HCT116 (cell line): ENCODE measurements at regions not wholly inside any gene's neighbourhood (a gene's known extent, or its start where the extent isn't known, plus 50 kb on each side); places are given as distances from the start of the nearest gene placed in this dataset.

ENCODE experiments used
- ATAC-seq: fragments of 200-7000 bp; cut with Tn5 transposase; 2 replicates; pipeline ENCODE4 v1.9.1; 2020; ENCODE audit warnings: mild to moderate bottlenecking, moderate library complexity
- BruUV-seq: library from RNA; stranded (reverse); fragments of 400-500 nt; replicated peaks from 2 replicates; lab custom pipeline; 2021; lab: Mats Ljungman, UMichigan
- CTCF ChIA-PET: fragments of 300-600 bp; sonication (Branson Sonifier 250); formaldehyde crosslinking; loops from one replicate; lab custom pipeline; 2021; ENCODE audit warnings: antibody characterized with exemption; lab: Charles Lee
- POLR2A ChIA-PET: fragments of 300-600, 350-600 bp; sonication (Branson Sonifier 250); formaldehyde crosslinking; loops from one replicate; lab custom pipeline; 2021; ENCODE audit warnings: antibody characterized with exemption; lab: Charles Lee
- RAD21 ChIA-PET, 2 experiments: fragments of 300-600 bp; sonication (Branson Sonifier 250); formaldehyde crosslinking; loops; one replicate each; lab custom pipeline; 2023; ENCODE audit warnings: low total read pairs in 2 of 2; ENCODE audit not compliant: uncharacterized antibody in 2 of 2, unreplicated experiment in 2 of 2, low non-redundant PET in 1 of 2; lab: Charles Lee
- DNase-seq: peaks from one replicate; pipeline ENCODE4 v3.0.0-alpha.2; 2010; ENCODE audit warnings: low read depth, low spot score
- H2AFZ ChIP-seq: fragments of 200-600 bp; shearing (Covaris generic), sonication (generic); 2 replicates; pipeline ENCODE4 v1.6.1; 2017; ENCODE audit warnings: low read depth, mixed run types, mixed read lengths, antibody characterized with exemption, low read length; ENCODE audit not compliant: poor library complexity, severe bottlenecking
- H3K27ac ChIP-seq: 2 replicates; pipeline ENCODE4 v1.5.1; 2012; ENCODE audit warnings: low read depth, low read length
- H3K27me3 ChIP-seq: fragments of 200-600 bp; sonication (generic); 2 replicates; pipeline ENCODE4 v1.6.1; 2016; ENCODE audit warnings: mixed run types, low read length, mixed read lengths; ENCODE audit not compliant: insufficient read depth
- H3K36me3 ChIP-seq, 2 experiments: fragments of 200-500 bp in 1 of 2; fragments of 200-600 bp in 1 of 2; sonication (Bioruptor generic) in 1 of 2; sonication (generic) in 1 of 2; 2 replicates each; pipeline versions ENCODE4 v1.5.1 to v1.6.1; 2014 to 2016; ENCODE audit warnings: low read length in 2 of 2, inconsistent platforms in 1 of 2, mixed read lengths in 1 of 2, mixed run types in 1 of 2; ENCODE audit not compliant: insufficient read depth in 2 of 2, control insufficient read depth in 1 of 2
- H3K4me1 ChIP-seq, 2 experiments: fragments of 200-600 bp in 1 of 2; sonication (generic) in 1 of 2; 2 replicates each; pipeline versions ENCODE4 v1.5.1 to v1.6.1; 2012 to 2017; ENCODE audit warnings: low read length in 2 of 2, inconsistent platforms in 1 of 2, mild to moderate bottlenecking in 1 of 2, mixed read lengths in 1 of 2, mixed run types in 1 of 2, moderate library complexity in 1 of 2; ENCODE audit not compliant: insufficient read depth in 2 of 2, control insufficient read depth in 1 of 2
- H3K4me2 ChIP-seq: fragments of 200-600 bp; sonication (generic); 2 replicates; pipeline ENCODE4 v1.6.1; 2017; ENCODE audit warnings: mixed run types, low read length, mixed read lengths
- H3K4me3 ChIP-seq, 2 experiments: fragments of 200-600 bp in 1 of 2; sonication (generic) in 1 of 2; replicated peaks in 1 of 2; 2 replicates each; pipeline ENCODE4 v1.5.1; 2011 to 2016; ENCODE audit warnings: low read length in 2 of 2, control low read depth in 1 of 2, low read depth in 1 of 2, mild to moderate bottlenecking in 1 of 2, mixed read lengths in 1 of 2, mixed run types in 1 of 2
- H3K79me2 ChIP-seq: fragments of 200-600 bp; sonication (generic); 2 replicates; pipeline ENCODE4 v1.6.1; 2017; ENCODE audit warnings: mild to moderate bottlenecking, mixed run types, low read length, moderate library complexity, mixed read lengths; ENCODE audit not compliant: insufficient read depth
- H3K9ac ChIP-seq: fragments of 200-600 bp; sonication (generic); 2 replicates; pipeline ENCODE4 v1.6.1; 2016; ENCODE audit warnings: low read length, mixed read lengths
- H3K9me2 ChIP-seq: fragments of 200-600 bp; sonication (generic), shearing (Covaris generic); 2 replicates; pipeline ENCODE4 v1.6.1; 2017; ENCODE audit warnings: mixed run types, mild to moderate bottlenecking, moderate library complexity; ENCODE audit not compliant: insufficient read depth
- H3K9me3 ChIP-seq, 2 experiments: fragments of 200-500 bp in 1 of 2; fragments of 200-600 bp in 1 of 2; sonication (Bioruptor generic) in 1 of 2; sonication (generic) in 1 of 2; 2 replicates each; pipeline ENCODE4 v1.6.1; 2014 to 2017; ENCODE audit warnings: low read length in 2 of 2, mixed read lengths in 2 of 2, inconsistent platforms in 1 of 2, low read depth in 1 of 2, mild to moderate bottlenecking in 1 of 2, mixed run types in 1 of 2, moderate library complexity in 1 of 2; ENCODE audit not compliant: control insufficient read depth in 1 of 2, insufficient read depth in 1 of 2
- H4K20me1 ChIP-seq: fragments of 200-600 bp; sonication (generic), shearing (Covaris generic); 2 replicates; pipeline ENCODE4 v1.6.1; 2017; ENCODE audit warnings: mixed run types, mild to moderate bottlenecking, moderate library complexity; ENCODE audit not compliant: insufficient read depth
- CEBPB ChIP-seq: IDR thresholded peaks from 2 replicates; pipeline ENCODE4 v1.6.1; 2012; ENCODE audit warnings: low read depth
- CTCF ChIP-seq, 3 experiments: fragments of 200-600 bp in 1 of 3; sonication (generic) in 1 of 3; IDR thresholded peaks in 2 of 3; conservative IDR thresholded peaks in 1 of 3; 2 replicates each; pipeline ENCODE4 v1.5.1; 2012 to 2017; ENCODE audit warnings: low read depth in 2 of 3, low read length in 2 of 3, antibody characterized with exemption in 1 of 3, borderline replicate concordance in 1 of 3, control low read depth in 1 of 3, mild to moderate bottlenecking in 1 of 3, mixed read lengths in 1 of 3, mixed run types in 1 of 3, moderate library complexity in 1 of 3; ENCODE audit not compliant: insufficient read depth in 1 of 3
- ELF1 ChIP-seq: IDR thresholded peaks from 2 replicates; pipeline ENCODE4 v1.6.1; 2012; ENCODE audit warnings: low read depth, borderline replicate concordance
- EZH2 ChIP-seq: fragments of 200-600 bp; sonication (generic); IDR thresholded peaks from 2 replicates; pipeline ENCODE4 v1.6.1; 2017; ENCODE audit warnings: antibody characterized with exemption, mixed run types
- EZH2phosphoT487 ChIP-seq: fragments of 200-600 bp; IDR thresholded peaks from 2 replicates; pipeline ENCODE4 v1.6.1; 2018; ENCODE audit warnings: antibody characterized with exemption, borderline replicate concordance
- FOSL1 ChIP-seq: IDR thresholded peaks from 2 replicates; pipeline ENCODE4 v1.6.1; 2012; ENCODE audit warnings: low read depth
- MAX ChIP-seq: IDR thresholded peaks from 2 replicates; pipeline ENCODE4 v1.6.1; 2012
- POLR2A ChIP-seq: IDR thresholded peaks from 2 replicates; pipeline ENCODE4 v1.7.0; 2011; ENCODE audit warnings: borderline replicate concordance; ENCODE audit not compliant: insufficient read depth, insufficient read length; ENCODE audit errors: extremely low read depth
- RAD21 ChIP-seq: IDR thresholded peaks from 2 replicates; pipeline ENCODE4 v1.6.1; 2012; ENCODE audit warnings: low read depth, mild to moderate bottlenecking
- SP1 ChIP-seq: IDR thresholded peaks from 2 replicates; pipeline ENCODE4 v1.6.1; 2012; ENCODE audit warnings: low read depth
- TCF7L2 ChIP-seq: IDR thresholded peaks from 2 replicates; pipeline ENCODE4 v1.7.0; 2011; ENCODE audit warnings: borderline replicate concordance, inconsistent platforms; ENCODE audit not compliant: insufficient read depth, insufficient read length; ENCODE audit errors: extremely low read depth
- ZBTB33 ChIP-seq: IDR thresholded peaks from 2 replicates; pipeline ENCODE4 v1.6.1; 2011; ENCODE audit warnings: mild to moderate bottlenecking, low read length, moderate library complexity; ENCODE audit not compliant: insufficient replicate concordance; ENCODE audit errors: extremely low read depth
- ZFX ChIP-seq: fragments of 450-650 bp; IDR thresholded peaks from 2 replicates; pipeline ENCODE4 v1.6.1; 2017
- ZNF274 ChIP-seq: fragments of 200-500 bp; sonication (Bioruptor generic); IDR thresholded peaks from 2 replicates; pipeline ENCODE4 v1.6.1; 2014; ENCODE audit warnings: mild to moderate bottlenecking, low read depth, low read length, inconsistent platforms
- intact Hi-C: fragments of 100-400 bp; cut with micrococcal nuclease; formaldehyde crosslinking; loops from 2 replicates; pipeline ENCODE4 v1.10.0; 2022

- Histone ChIP-seq H3K4me2 (no peak overlapping the region), H3K9me3 (no peaks in the 10 kb centered on the region), H3K27ac (no peak overlapping the region), H3K9me2 (no peaks in the 10 kb centered on the region), H3K4me1 (no peaks in the 10 kb centered on the region), H3K79me2 (no peaks in the 10 kb centered on the region), H2AFZ (no peak overlapping the region), H3K27me3 (peaks cover 37% of the 10 kb centered on the region), H3K9ac (no peak overlapping the region), H3K4me3 (no peak overlapping the region), H4K20me1 (no peaks in the 10 kb centered on the region), H3K36me3 (no peaks in the 10 kb centered on the region)
- POLR2A ChIA-PET = no interaction called here
- ATAC-seq (no peak), DNase-seq (no peak)
- CTCF ChIA-PET = no interaction called here
- intact Hi-C loops = no loop called here
- RAD21 ChIA-PET = no interaction called here
- TF ChIP-seq CTCF (IDR thresholded peaks at IDR 0.05 in 2 of 3, conservative IDR thresholded peaks at IDR 0.05 in 1 of 3; ENCODE audit: borderline replicate concordance in 1 of 3, insufficient read depth in 1 of 3, low read depth in 2 of 3, low read length in 2 of 3) (no peak), SP1 (no peak), EZH2 (no peak), POLR2A (no peak), ELF1 (no peak), TCF7L2 (no peak), ZBTB33 (no peak), FOSL1 (no peak), ZFX (no peak), MAX (no peak), CEBPB (no peak), RAD21 (no peak), EZH2phosphoT487 (no peak), ZNF274 (no peak)
- BruUV-seq = no TSS peak
Observed at GRCh38 chr2:121992700-121993099, 237.2 kb downstream of the TSN start.
